ENCODE measurements at regions not wholly inside any gene's neighbourhood (a gene's known extent, or its start where the extent isn't known, plus 50 kb on each side); places are given as distances from the start of the nearest gene placed in this dataset.

GRCh38 chr11:104432526-104432925, 268.6 kb upstream of the PDGFD start:
- TF ChIP-seq CTCF (IDR thresholded peaks at IDR 0.05) (no peak), POLR2A (IDR thresholded peaks at IDR 0.05) (no peak), POLR2AphosphoS5 (IDR thresholded peaks at IDR 0.05; ENCODE audit: insufficient read depth in 1 of 2, low read depth in 1 of 2) (no peak)
